ENCODE measurements at regions not wholly inside any gene's neighbourhood (a gene's known extent, or its start where the extent isn't known, plus 50 kb on each side); places are given as distances from the start of the nearest gene placed in this dataset.

GRCh38 chr2:167415068-167415467 lies 526.8 kb downstream of the XIRP2 start:
- no peak overlapping the region for H3K9ac ChIP-seq (ENCODE audit: low read length)
- no peak overlapping the region for H3K27ac ChIP-seq (ENCODE audit: low read depth, low read length)
- peaks cover 50% of the 10 kb centered on the region for H3K9me3 ChIP-seq (ENCODE audit: control insufficient read depth, insufficient read depth, low read depth, low read length)
- H3K27me3 ChIP-seq (ENCODE audit: control insufficient read depth, insufficient read depth, low read length): no peaks in the 10 kb centered on the region
- no peaks in the 10 kb centered on the region; the same call in 1 of the 2 replicates for H3K4me1 ChIP-seq (ENCODE audit: control insufficient read depth, insufficient read depth, low read length)
- H3K36me3 ChIP-seq (ENCODE audit: control insufficient read depth, insufficient read depth, low read length): 0 out of 2 replicates have a peak, but pooled peaks cover 2% of the 10 kb centered on the region
- no peak overlapping the region for H3K4me3 ChIP-seq (ENCODE audit: low read depth, low read length)

GRCh38 chr2:167411367-167411766 lies 523.1 kb downstream of the XIRP2 start:
- Histone ChIP-seq H3K9ac (ENCODE audit: low read length) (no peak overlapping the region), H3K4me1 (ENCODE audit: control insufficient read depth, insufficient read depth, low read length) (peaks cover 7% of the 10 kb centered on the region; the same call in 1 of the 2 replicates), H3K27ac (ENCODE audit: low read depth, low read length) (no peak overlapping the region), H3K27me3 (ENCODE audit: control insufficient read depth, insufficient read depth, low read length) (no peaks in the 10 kb centered on the region), H3K36me3 (ENCODE audit: control insufficient read depth, insufficient read depth, low read length) (0 out of 2 replicates have a peak, but pooled peaks cover 2% of the 10 kb centered on the region), H3K4me3 (ENCODE audit: low read depth, low read length) (no peak overlapping the region), H3K9me3 (ENCODE audit: control insufficient read depth, insufficient read depth, low read depth, low read length) (peaks cover 50% of the 10 kb centered on the region)

GRCh38 chr2:167406558-167406957 lies 518.3 kb downstream of the XIRP2 start:
- H3K9ac ChIP-seq (ENCODE audit: low read length): peak overlapping the region; percentile 7
- peaks cover 18% of the 10 kb centered on the region; the same call in 1 of the 2 replicates for H3K4me1 ChIP-seq (ENCODE audit: control insufficient read depth, insufficient read depth, low read length)
- peak overlapping the region; percentile 23 for H3K4me3 ChIP-seq (ENCODE audit: low read depth, low read length)
- peak overlapping the region; percentile 72; the same call in 1 of the 2 replicates for H3K27ac ChIP-seq (ENCODE audit: low read depth, low read length)
- H3K27me3 ChIP-seq (ENCODE audit: control insufficient read depth, insufficient read depth, low read length): no peaks in the 10 kb centered on the region
- H3K9me3 ChIP-seq (ENCODE audit: control insufficient read depth, insufficient read depth, low read depth, low read length): peaks cover 26% of the 10 kb centered on the region
- 0 out of 2 replicates have a peak, but pooled peaks cover 9% of the 10 kb centered on the region for H3K36me3 ChIP-seq (ENCODE audit: control insufficient read depth, insufficient read depth, low read length)

- H3K4me1 ChIP-seq (ENCODE audit: control insufficient read depth, insufficient read depth, low read length): peaks cover 18% of the 10 kb centered on the region; the same call in 1 of the 2 replicates
- H3K27me3 ChIP-seq (ENCODE audit: control insufficient read depth, insufficient read depth, low read length): no peaks in the 10 kb centered on the region
- no peak overlapping the region for H3K27ac ChIP-seq (ENCODE audit: low read depth, low read length)
- peaks cover 24% of the 10 kb centered on the region for H3K9me3 ChIP-seq (ENCODE audit: control insufficient read depth, insufficient read depth, low read depth, low read length)
- H3K36me3 ChIP-seq (ENCODE audit: control insufficient read depth, insufficient read depth, low read length): 0 out of 2 replicates have a peak, but pooled peaks cover 9% of the 10 kb centered on the region
- no peak overlapping the region for H3K4me3 ChIP-seq (ENCODE audit: low read depth, low read length)
- no peak overlapping the region for H3K9ac ChIP-seq (ENCODE audit: low read length)
Measured at GRCh38 chr2:167404627-167405284, 516.5 kb downstream of the XIRP2 start.

- H3K27me3 ChIP-seq (ENCODE audit: control insufficient read depth, insufficient read depth, low read length): no peaks in the 10 kb centered on the region
- no peak overlapping the region for H3K27ac ChIP-seq (ENCODE audit: low read depth, low read length)
- no peak overlapping the region for H3K4me3 ChIP-seq (ENCODE audit: low read depth, low read length)
- 0 out of 2 replicates have a peak, but pooled peaks cover 9% of the 10 kb centered on the region for H3K36me3 ChIP-seq (ENCODE audit: control insufficient read depth, insufficient read depth, low read length)
- peaks cover 17% of the 10 kb centered on the region; the same call in 1 of the 2 replicates for H3K4me1 ChIP-seq (ENCODE audit: control insufficient read depth, insufficient read depth, low read length)
- H3K9ac ChIP-seq (ENCODE audit: low read length): no peak overlapping the region
- H3K9me3 ChIP-seq (ENCODE audit: control insufficient read depth, insufficient read depth, low read depth, low read length): peaks cover 18% of the 10 kb centered on the region
Measured at GRCh38 chr2:167401309-167401708, 513.0 kb downstream of the XIRP2 start.

GRCh38 chr2:167400546-167400945 lies 512.3 kb downstream of the XIRP2 start:
- Histone ChIP-seq H3K9me3 (ENCODE audit: control insufficient read depth, insufficient read depth, low read depth, low read length) (peaks cover 18% of the 10 kb centered on the region), H3K36me3 (ENCODE audit: control insufficient read depth, insufficient read depth, low read length) (0 out of 2 replicates have a peak, but pooled peaks cover 9% of the 10 kb centered on the region), H3K9ac (ENCODE audit: low read length) (no peak overlapping the region), H3K4me3 (ENCODE audit: low read depth, low read length) (no peak overlapping the region), H3K27ac (ENCODE audit: low read depth, low read length) (no peak overlapping the region), H3K27me3 (ENCODE audit: control insufficient read depth, insufficient read depth, low read length) (no peaks in the 10 kb centered on the region), H3K4me1 (ENCODE audit: control insufficient read depth, insufficient read depth, low read length) (peaks cover 14% of the 10 kb centered on the region; the same call in 1 of the 2 replicates)

- H3K4me1 ChIP-seq (ENCODE audit: control insufficient read depth, insufficient read depth, low read length): peaks cover 11% of the 10 kb centered on the region; the same call in 1 of the 2 replicates
- H3K9me3 ChIP-seq (ENCODE audit: control insufficient read depth, insufficient read depth, low read depth, low read length): peaks cover 10% of the 10 kb centered on the region
- H3K27me3 ChIP-seq (ENCODE audit: control insufficient read depth, insufficient read depth, low read length): no peaks in the 10 kb centered on the region
- H3K9ac ChIP-seq (ENCODE audit: low read length): no peak overlapping the region
- 0 out of 2 replicates have a peak, but pooled peaks cover 4% of the 10 kb centered on the region for H3K36me3 ChIP-seq (ENCODE audit: control insufficient read depth, insufficient read depth, low read length)
- no peak overlapping the region for H3K4me3 ChIP-seq (ENCODE audit: low read depth, low read length)
- H3K27ac ChIP-seq (ENCODE audit: low read depth, low read length): no peak overlapping the region
Measured at GRCh38 chr2:167398873-167399272, 510.6 kb downstream of the XIRP2 start.

GRCh38 chr2:167388901-167389300 lies 500.6 kb downstream of the XIRP2 start:
- Histone ChIP-seq H3K4me1 (ENCODE audit: control insufficient read depth, insufficient read depth, low read length) (peaks cover 42% of the 10 kb centered on the region), H3K9ac (ENCODE audit: low read length) (no peak overlapping the region)

GRCh38 chr2:167388497-167388896 lies 500.2 kb downstream of the XIRP2 start:
- Histone ChIP-seq H3K4me1 (ENCODE audit: control insufficient read depth, insufficient read depth, low read length) (peaks cover 45% of the 10 kb centered on the region), H3K4me3 (ENCODE audit: low read depth, low read length) (no peak overlapping the region), H3K9ac (ENCODE audit: low read length) (no peak overlapping the region), H3K27ac (ENCODE audit: low read depth, low read length) (no peak overlapping the region), H3K9me3 (ENCODE audit: control insufficient read depth, insufficient read depth, low read depth, low read length) (no peaks in the 10 kb centered on the region), H3K27me3 (ENCODE audit: control insufficient read depth, insufficient read depth, low read length) (no peaks in the 10 kb centered on the region), H3K36me3 (ENCODE audit: control insufficient read depth, insufficient read depth, low read length) (no peaks in the 10 kb centered on the region)

More at GRCh38 chr2:167388901-167389300, 500.6 kb downstream of the XIRP2 start:
- Histone ChIP-seq H3K27me3 (ENCODE audit: control insufficient read depth, insufficient read depth, low read length) (no peaks in the 10 kb centered on the region), H3K4me3 (ENCODE audit: low read depth, low read length) (no peak overlapping the region), H3K36me3 (ENCODE audit: control insufficient read depth, insufficient read depth, low read length) (no peaks in the 10 kb centered on the region), H3K27ac (ENCODE audit: low read depth, low read length) (no peak overlapping the region), H3K9me3 (ENCODE audit: control insufficient read depth, insufficient read depth, low read depth, low read length) (no peaks in the 10 kb centered on the region)

- Histone ChIP-seq H3K4me3 (ENCODE audit: low read depth, low read length) (no peak overlapping the region), H3K9ac (ENCODE audit: low read length) (peak overlapping the region; percentile 29), H3K4me1 (ENCODE audit: control insufficient read depth, insufficient read depth, low read length) (peaks cover 48% of the 10 kb centered on the region), H3K9me3 (ENCODE audit: control insufficient read depth, insufficient read depth, low read depth, low read length) (no peaks in the 10 kb centered on the region), H3K27ac (ENCODE audit: low read depth, low read length) (peak overlapping the region; percentile 54; the same call in 1 of the 2 replicates), H3K27me3 (ENCODE audit: control insufficient read depth, insufficient read depth, low read length) (no peaks in the 10 kb centered on the region), H3K36me3 (ENCODE audit: control insufficient read depth, insufficient read depth, low read length) (no peaks in the 10 kb centered on the region)
Measured at GRCh38 chr2:167386694-167387093, 498.4 kb downstream of the XIRP2 start.

- no peaks in the 10 kb centered on the region for H3K27me3 ChIP-seq (ENCODE audit: control insufficient read depth, insufficient read depth, low read length)
- no peak overlapping the region for H3K4me3 ChIP-seq (ENCODE audit: low read depth, low read length)
- H3K9me3 ChIP-seq (ENCODE audit: control insufficient read depth, insufficient read depth, low read depth, low read length): no peaks in the 10 kb centered on the region
- no peak overlapping the region for H3K27ac ChIP-seq (ENCODE audit: low read depth, low read length)
- no peak overlapping the region for H3K9ac ChIP-seq (ENCODE audit: low read length)
- H3K4me1 ChIP-seq (ENCODE audit: control insufficient read depth, insufficient read depth, low read length): peaks cover 56% of the 10 kb centered on the region
- H3K36me3 ChIP-seq (ENCODE audit: control insufficient read depth, insufficient read depth, low read length): no peaks in the 10 kb centered on the region
Measured at GRCh38 chr2:167383610-167384194, 495.4 kb downstream of the XIRP2 start.
